SKM-1 (cell line): ENCODE measurements at regions not wholly inside any gene's neighbourhood (a gene's known extent, or its start where the extent isn't known, plus 50 kb on each side); places are given as distances from the start of the nearest gene placed in this dataset.
A peak's percentile ranks its signal among the peaks of the same experiment; 100 is the strongest.
"Not testable (repeated sequence)": the region's sequence is repeated elsewhere in the genome, so short reads cannot be mapped to it uniquely, and the experiment has no call there.

Source experiments
- DNase-seq: peaks from one replicate; lab custom pipeline; 2025; ENCODE audit not compliant: unreplicated experiment; lab: John Stamatoyannopoulos, UW

- no peak for DNase-seq
These were observed 455.4 kb upstream of the GYPC start for GRCh38 chr2:126200538-126200937.

GRCh38 chr2:126208266-126208665, 447.7 kb upstream of the GYPC start:
- no peak for DNase-seq

- no peak for DNase-seq
These were observed 443.2 kb upstream of the GYPC start for GRCh38 chr2:126212735-126213134.

GRCh38 chr2:126219081-126219480, 436.9 kb upstream of the GYPC start:
- no peak for DNase-seq

- no peak for DNase-seq
These were observed 435.6 kb upstream of the GYPC start for GRCh38 chr2:126220331-126220730.

- no peak for DNase-seq
These were observed 434.5 kb upstream of the GYPC start for GRCh38 chr2:126221506-126221905.

GRCh38 chr2:126222278-126222677, 433.7 kb upstream of the GYPC start:
- no peak for DNase-seq

- DNase-seq: no peak
These were observed 431.2 kb upstream of the GYPC start for GRCh38 chr2:126224776-126225175.

GRCh38 chr2:126227250-126227649, 428.7 kb upstream of the GYPC start:
- DNase-seq: no peak

GRCh38 chr2:126228531-126228930, 427.4 kb upstream of the GYPC start:
- no peak for DNase-seq

- DNase-seq: no peak
These were observed 417.7 kb upstream of the GYPC start for GRCh38 chr2:126238251-126238650.

GRCh38 chr2:126239320-126239955, 416.5 kb upstream of the GYPC start:
- no peak for DNase-seq

- no peak for DNase-seq
These were observed 415.0 kb upstream of the GYPC start for GRCh38 chr2:126241001-126241400.

GRCh38 chr2:126241411-126241810, 414.5 kb upstream of the GYPC start:
- no peak for DNase-seq

GRCh38 chr2:126244937-126245336, 411.0 kb upstream of the GYPC start:
- peak; percentile 48 for DNase-seq

- no peak for DNase-seq
These were observed 402.3 kb upstream of the GYPC start for GRCh38 chr2:126253669-126254068.

GRCh38 chr2:126264625-126265024, 391.3 kb upstream of the GYPC start:
- no peak for DNase-seq

- DNase-seq: no peak
These were observed 386.0 kb upstream of the GYPC start for GRCh38 chr2:126269911-126270310.

GRCh38 chr2:126270587-126270986, 385.4 kb upstream of the GYPC start:
- no peak for DNase-seq

GRCh38 chr2:126272401-126272800, 383.6 kb upstream of the GYPC start:
- no peak for DNase-seq

- DNase-seq: no peak
These were observed 380.9 kb upstream of the GYPC start for GRCh38 chr2:126275098-126275497.

- not testable (repeated sequence) for DNase-seq
These were observed 379.7 kb upstream of the GYPC start for GRCh38 chr2:126276268-126276667.

GRCh38 chr2:126288362-126288761, 367.6 kb upstream of the GYPC start:
- no peak for DNase-seq
